PC-3 (cell line): ENCODE measurements at regions not wholly inside any gene's neighbourhood (a gene's known extent, or its start where the extent isn't known, plus 50 kb on each side); places are given as distances from the start of the nearest gene placed in this dataset.

Experiments
- ATAC-seq: fragments of 200-7000 bp; cut with Tn5 transposase; 2 replicates; pipeline ENCODE4 v1.9.1; 2020; ENCODE audit warnings: mild to moderate bottlenecking, moderate library complexity
- BruUV-seq: library from RNA; stranded (reverse); fragments of 400-500 nt; replicated peaks from 2 replicates; lab custom pipeline; 2021; lab: Mats Ljungman, UMichigan
- CTCF ChIA-PET: fragments of 300-600 bp; sonication (Branson Sonifier 250); formaldehyde crosslinking; loops from one replicate; lab custom pipeline; 2022; ENCODE audit warnings: antibody characterized with exemption; lab: Charles Lee
- POLR2A ChIA-PET: fragments of 300-600 bp; sonication (Branson Sonifier 250); formaldehyde crosslinking; loops from one replicate; lab custom pipeline; 2022; ENCODE audit warnings: antibody characterized with exemption; ENCODE audit not compliant: unreplicated experiment; lab: Charles Lee
- DNase-seq: peaks from one replicate; pipeline ENCODE4 v3.0.0-alpha.2; 2015
- H2AFZ ChIP-seq: fragments of 300-600 bp; sonication (generic); 2 replicates; pipeline ENCODE4 v1.6.0; 2016; ENCODE audit warnings: antibody characterized with exemption, low read length
- H3F3A ChIP-seq: fragments of 300-600 bp; sonication (generic); one replicate; pipeline ENCODE4 v1.6.0; 2017; ENCODE audit warnings: antibody characterized with exemption, low read length, control low read depth, mild to moderate bottlenecking; ENCODE audit not compliant: unreplicated experiment
- H3K27ac ChIP-seq: fragments of 300-600 bp; sonication (generic); 2 replicates; pipeline ENCODE4 v1.5.1; 2016; ENCODE audit warnings: mild to moderate bottlenecking, low read length
- H3K27me3 ChIP-seq: fragments of 300-600 bp; sonication (generic); 2 replicates; pipeline ENCODE4 v1.6.1; 2016; ENCODE audit warnings: low read length, mixed read lengths
- H3K36me3 ChIP-seq: fragments of 300-600 bp; sonication (generic); 2 replicates; pipeline ENCODE4 v1.6.1; 2016; ENCODE audit warnings: low read depth, mixed run types, low read length, mixed read lengths
- H3K4me1 ChIP-seq: fragments of 300-600 bp; sonication (generic); 2 replicates; pipeline ENCODE4 v1.5.1; 2016; ENCODE audit warnings: low read length; ENCODE audit not compliant: insufficient read depth
- H3K4me2 ChIP-seq: fragments of 300-600 bp; sonication (generic); 2 replicates; pipeline ENCODE4 v1.6.0; 2016; ENCODE audit warnings: low read length
- H3K4me3 ChIP-seq: fragments of 300-600 bp; sonication (generic); 2 replicates; pipeline ENCODE4 v1.5.1; 2016; ENCODE audit warnings: mild to moderate bottlenecking, low read length, mixed read lengths
- H3K79me2 ChIP-seq: fragments of 300-600 bp; sonication (generic); 2 replicates; pipeline ENCODE4 v1.6.1; 2017; ENCODE audit warnings: low read length, mixed read lengths
- H3K9ac ChIP-seq: fragments of 300-600 bp; sonication (generic); 2 replicates; pipeline ENCODE4 v1.6.0; 2016; ENCODE audit warnings: mild to moderate bottlenecking, low read length
- H3K9me2 ChIP-seq: fragments of 300-600 bp; sonication (generic); replicated peaks from 2 replicates; pipeline ENCODE4 v1.6.1; 2016; ENCODE audit warnings: mixed run types, low read length, mixed read lengths
- H3K9me3 ChIP-seq: fragments of 300-600 bp; sonication (generic); 2 replicates; pipeline ENCODE4 v1.6.1; 2016; ENCODE audit warnings: low read length, mixed read lengths
- H4K20me1 ChIP-seq: fragments of 300-600 bp; sonication (generic); 2 replicates; pipeline ENCODE4 v1.6.1; 2016; ENCODE audit warnings: low read length, mixed read lengths
- EZH2 ChIP-seq: fragments of 300-600 bp; sonication (generic); IDR thresholded peaks from one replicate; pipeline ENCODE4 v1.6.1; 2017; ENCODE audit warnings: antibody characterized with exemption, mild to moderate bottlenecking, low read length; ENCODE audit not compliant: unreplicated experiment
- EZH2phosphoT487 ChIP-seq: fragments of 300-600 bp; sonication (generic); IDR thresholded peaks from 2 replicates; pipeline ENCODE4 v1.6.1; 2018; ENCODE audit warnings: mild to moderate bottlenecking, antibody characterized with exemption, low read length, borderline replicate concordance
- intact Hi-C: fragments of 100-400 bp; cut with micrococcal nuclease; formaldehyde crosslinking; loops from 2 replicates; pipeline ENCODE4 v1.9.0; 2023
- TF ChIP-seq, protein P1 (sequence below): fragments of 300-600 bp; sonication (generic); conservative IDR thresholded peaks from 2 replicates; pipeline ENCODE4 v1.5.1; 2017; ENCODE audit warnings: antibody characterized with exemption, low read depth, mild to moderate bottlenecking, low read length

DNA sequence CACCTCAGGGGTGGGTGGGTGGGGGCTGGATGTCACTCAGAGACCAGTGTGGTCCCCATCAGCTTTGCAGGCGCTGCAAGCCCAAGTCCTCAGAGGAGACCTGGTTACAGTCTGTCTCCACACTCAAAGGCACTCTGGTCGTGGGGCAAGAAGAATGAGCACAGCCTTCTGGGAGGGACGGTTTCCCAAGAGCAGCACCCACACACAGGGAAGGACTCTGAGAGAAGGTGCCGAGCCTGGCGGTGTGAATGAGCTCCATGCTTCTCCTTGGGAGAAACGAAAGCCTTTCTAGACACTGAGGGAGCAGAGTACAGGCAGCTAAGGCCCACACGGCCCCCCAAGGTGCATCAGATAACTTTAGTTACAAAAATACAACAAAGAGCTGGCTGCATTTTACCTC lies 473.6 kb downstream of the FOXO1 start:
- intact Hi-C loops = no loop called here
- H3K36me3 ChIP-seq = no peaks in the 10 kb centered on the region
- H3K4me1 ChIP-seq = peaks cover 7% of the 10 kb centered on the region; the same call in 1 of the 2 replicates
- H4K20me1 ChIP-seq = no peaks in the 10 kb centered on the region
- no peak overlapping the region for H3K9ac ChIP-seq
- TF ChIP-seq EZH2phosphoT487 (no peak), EZH2 (no peak)
- TF ChIP-seq, protein P1, sequence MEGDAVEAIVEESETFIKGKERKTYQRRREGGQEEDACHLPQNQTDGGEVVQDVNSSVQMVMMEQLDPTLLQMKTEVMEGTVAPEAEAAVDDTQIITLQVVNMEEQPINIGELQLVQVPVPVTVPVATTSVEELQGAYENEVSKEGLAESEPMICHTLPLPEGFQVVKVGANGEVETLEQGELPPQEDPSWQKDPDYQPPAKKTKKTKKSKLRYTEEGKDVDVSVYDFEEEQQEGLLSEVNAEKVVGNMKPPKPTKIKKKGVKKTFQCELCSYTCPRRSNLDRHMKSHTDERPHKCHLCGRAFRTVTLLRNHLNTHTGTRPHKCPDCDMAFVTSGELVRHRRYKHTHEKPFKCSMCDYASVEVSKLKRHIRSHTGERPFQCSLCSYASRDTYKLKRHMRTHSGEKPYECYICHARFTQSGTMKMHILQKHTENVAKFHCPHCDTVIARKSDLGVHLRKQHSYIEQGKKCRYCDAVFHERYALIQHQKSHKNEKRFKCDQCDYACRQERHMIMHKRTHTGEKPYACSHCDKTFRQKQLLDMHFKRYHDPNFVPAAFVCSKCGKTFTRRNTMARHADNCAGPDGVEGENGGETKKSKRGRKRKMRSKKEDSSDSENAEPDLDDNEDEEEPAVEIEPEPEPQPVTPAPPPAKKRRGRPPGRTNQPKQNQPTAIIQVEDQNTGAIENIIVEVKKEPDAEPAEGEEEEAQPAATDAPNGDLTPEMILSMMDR = no peak
- no TSS peak for BruUV-seq
- POLR2A ChIA-PET = no interaction called here
- H3K27ac ChIP-seq = no peak overlapping the region
- no peaks in the 10 kb centered on the region for H3K79me2 ChIP-seq
- H3K4me2 ChIP-seq = no peak overlapping the region
- H3K9me2 ChIP-seq = no peaks in the 10 kb centered on the region
- no peaks in the 10 kb centered on the region for H3K27me3 ChIP-seq
- no peaks in the 10 kb centered on the region for H3K9me3 ChIP-seq
- no peak for ATAC-seq
- H2AFZ ChIP-seq = no peak overlapping the region
- no peak overlapping the region for H3K4me3 ChIP-seq
- no peak for DNase-seq
- H3F3A ChIP-seq = no peaks in the 10 kb centered on the region
- CTCF ChIA-PET = interaction anchor here (0.5 kb wide), 1 partner anchor 17 kb away, joined by 5 read pairs; no protein-coding TSS in a partner anchor

DNA sequence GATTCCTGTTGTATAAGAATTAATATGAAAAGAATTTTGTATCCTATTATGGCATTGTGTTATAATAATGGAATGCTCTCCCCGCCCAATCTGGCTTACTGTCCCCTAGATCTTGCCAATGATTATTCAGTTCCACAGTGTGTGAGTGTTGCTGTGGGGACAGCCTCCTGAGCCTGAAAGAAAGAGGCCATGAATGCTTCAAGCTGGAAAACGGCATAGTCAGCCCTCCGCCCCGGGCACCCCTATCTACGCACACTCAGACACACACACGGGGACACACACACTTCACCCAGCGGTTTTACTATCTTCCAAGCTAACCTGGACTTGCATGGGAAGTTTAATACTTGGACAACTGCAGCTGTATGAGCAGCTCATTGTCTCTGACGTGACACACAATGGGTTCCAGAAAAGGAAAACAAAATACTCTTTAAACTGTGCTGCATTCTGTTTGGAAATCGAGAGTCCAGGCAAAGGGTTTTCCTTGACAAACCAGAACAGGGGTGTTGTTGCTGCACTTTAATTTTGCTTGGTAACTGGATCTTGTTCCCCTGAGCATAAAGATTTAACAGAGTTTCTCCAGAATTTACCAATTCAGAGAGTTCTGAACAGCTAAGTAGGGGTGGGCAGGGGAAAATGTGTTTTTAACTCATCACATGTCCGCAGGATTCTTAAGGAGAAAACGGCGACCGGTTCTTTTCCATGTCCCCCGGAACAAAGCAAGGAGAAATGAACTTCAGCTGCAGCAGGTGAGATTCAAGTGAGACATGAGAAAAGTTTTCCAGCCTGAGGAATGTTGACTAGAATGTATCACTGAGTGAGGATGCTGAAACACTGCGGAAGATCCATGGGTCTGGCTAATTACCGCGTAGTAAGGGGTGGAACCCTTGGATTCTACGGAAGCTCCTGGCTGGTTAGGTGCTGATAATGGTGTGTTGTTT lies 472.9 kb downstream of the FOXO1 start:
- no peak overlapping the region for H3K9ac ChIP-seq
- no peak overlapping the region for H2AFZ ChIP-seq
- H3K9me3 ChIP-seq = no peaks in the 10 kb centered on the region
- H3K27me3 ChIP-seq = no peaks in the 10 kb centered on the region
- no peaks in the 10 kb centered on the region for H3K36me3 ChIP-seq
- ChIA-PET POLR2A (no interaction called here), CTCF (interaction anchor here (0.5 kb wide), 1 partner anchor 18 kb away, joined by 5 read pairs; no protein-coding TSS in a partner anchor)
- BruUV-seq = no TSS peak
- H3K79me2 ChIP-seq = no peaks in the 10 kb centered on the region
- no peak overlapping the region for H3K4me3 ChIP-seq
- intact Hi-C loops = no loop called here
- H3K4me1 ChIP-seq = peaks cover 7% of the 10 kb centered on the region; the same call in 1 of the 2 replicates
- no peaks in the 10 kb centered on the region for H4K20me1 ChIP-seq
- no peak overlapping the region for H3K4me2 ChIP-seq
- DNase-seq (no peak), ATAC-seq (no peak)
- TF ChIP-seq EZH2phosphoT487 (no peak), EZH2 (no peak)
- TF ChIP-seq, protein P1 = no peak
- no peak overlapping the region for H3K27ac ChIP-seq
- no peaks in the 10 kb centered on the region for H3K9me2 ChIP-seq
- no peaks in the 10 kb centered on the region for H3F3A ChIP-seq
